Loucy (cell line): ENCODE measurements at regions not wholly inside any gene's neighbourhood (a gene's known extent, or its start where the extent isn't known, plus 50 kb on each side); places are given as distances from the start of the nearest gene placed in this dataset.
"Not testable (repeated sequence)": the region's sequence is repeated elsewhere in the genome, so short reads cannot be mapped to it uniquely, and the experiment has no call there.

ENCODE experiments used
- H2AFZ ChIP-seq: fragments of 200-600 bp; sonication (generic); 2 replicates; pipeline ENCODE4 v1.6.0; 2016; ENCODE audit warnings: antibody characterized with exemption, mild to moderate bottlenecking, low read length, moderate library complexity
- H3F3A ChIP-seq: fragments of 200-600 bp; 2 replicates; pipeline ENCODE4 v1.6.0; 2016; ENCODE audit warnings: antibody characterized with exemption, low read depth, mild to moderate bottlenecking
- H3K27me3 ChIP-seq: fragments of 200-600 bp; sonication (generic); 2 replicates; pipeline ENCODE4 v1.6.1; 2014; ENCODE audit warnings: low read length, mild to moderate bottlenecking; ENCODE audit not compliant: insufficient read depth, poor library complexity, severe bottlenecking
- H3K36me3 ChIP-seq: fragments of 200-600 bp; sonication (generic); 2 replicates; pipeline ENCODE4 v1.6.1; 2016; ENCODE audit warnings: low read length; ENCODE audit not compliant: insufficient read depth
- H3K4me1 ChIP-seq: fragments of 200-600 bp; sonication (generic); 2 replicates; pipeline ENCODE4 v1.5.1; 2014; ENCODE audit warnings: low read length, mild to moderate bottlenecking; ENCODE audit not compliant: insufficient read depth, poor library complexity, severe bottlenecking
- H3K4me2 ChIP-seq: fragments of 200-600 bp; sonication (generic); 2 replicates; pipeline ENCODE4 v1.6.0; 2014; ENCODE audit warnings: antibody characterized with exemption, low read length, low read depth, mild to moderate bottlenecking; ENCODE audit not compliant: poor library complexity, severe bottlenecking
- H3K4me3 ChIP-seq: fragments of 200-600 bp; sonication (generic); 2 replicates; pipeline ENCODE4 v1.5.1; 2014; ENCODE audit warnings: low read length, mild to moderate bottlenecking, mixed read lengths; ENCODE audit not compliant: poor library complexity, severe bottlenecking
- H3K79me2 ChIP-seq: fragments of 200-600 bp; sonication (generic); 2 replicates; pipeline ENCODE4 v1.6.1; 2014; ENCODE audit warnings: low read length; ENCODE audit not compliant: insufficient read depth
- H3K9ac ChIP-seq: fragments of 200-600 bp; sonication (generic); 2 replicates; pipeline ENCODE4 v1.6.0; 2014; ENCODE audit warnings: mild to moderate bottlenecking, low read depth, low read length, moderate library complexity; ENCODE audit not compliant: poor library complexity, severe bottlenecking
- H3K9me2 ChIP-seq: fragments of 200-600 bp; sonication (generic); replicated peaks from 2 replicates; pipeline ENCODE4 v1.6.1; 2016; ENCODE audit warnings: low read depth, low read length, mixed read lengths
- H3K9me3 ChIP-seq: fragments of 200-600 bp; sonication (generic); 2 replicates; pipeline ENCODE4 v1.6.1; 2014; ENCODE audit warnings: mild to moderate bottlenecking, antibody characterized with exemption, low read length, low read depth; ENCODE audit not compliant: insufficient read depth
- H4K20me1 ChIP-seq: fragments of 200-600 bp; sonication (generic); 2 replicates; pipeline ENCODE4 v1.6.0; 2014; ENCODE audit warnings: antibody characterized with exemption, low read length, mild to moderate bottlenecking; ENCODE audit not compliant: insufficient read depth, poor library complexity, severe bottlenecking
- CTCF ChIP-seq: fragments of 200-600 bp; sonication (generic); conservative IDR thresholded peaks from 2 replicates; pipeline ENCODE4 v1.5.1; 2014; ENCODE audit warnings: mild to moderate bottlenecking, antibody characterized with exemption, low read length
- EZH2phosphoT487 ChIP-seq: fragments of 200-600 bp; IDR thresholded peaks from 2 replicates; pipeline ENCODE4 v1.6.1; 2018; ENCODE audit warnings: antibody characterized with exemption, mild to moderate bottlenecking, moderate library complexity, borderline replicate concordance

- no peak overlapping the region for H3K9ac ChIP-seq
- H4K20me1 ChIP-seq = no peaks in the 10 kb centered on the region
- no peak overlapping the region for H3K4me2 ChIP-seq
- no peaks in the 10 kb centered on the region for H3K9me2 ChIP-seq
- no peak overlapping the region for H2AFZ ChIP-seq
- H3K79me2 ChIP-seq = no peaks in the 10 kb centered on the region
- no peaks in the 10 kb centered on the region for H3F3A ChIP-seq
- H3K9me3 ChIP-seq = no peaks in the 10 kb centered on the region
- no peak for TF ChIP-seq CTCF
- no peak for TF ChIP-seq EZH2phosphoT487
- H3K36me3 ChIP-seq = no peaks in the 10 kb centered on the region
- H3K4me1 ChIP-seq = no peaks in the 10 kb centered on the region
- H3K4me3 ChIP-seq = no peak overlapping the region
- no peaks in the 10 kb centered on the region for H3K27me3 ChIP-seq
Measured at GRCh38 chr18:62460851-62461300, 61.9 kb upstream of the ZCCHC2 start.

GRCh38 chr18:62461591-62461990 is 61.2 kb upstream of the ZCCHC2 start:
- H3K4me1 ChIP-seq = no peaks in the 10 kb centered on the region
- no peak overlapping the region for H3K4me2 ChIP-seq
- no peak overlapping the region for H2AFZ ChIP-seq
- no peak overlapping the region for H3K4me3 ChIP-seq
- no peaks in the 10 kb centered on the region for H3K9me2 ChIP-seq
- no peak overlapping the region for H3K9ac ChIP-seq
- TF ChIP-seq CTCF (no peak), EZH2phosphoT487 (no peak)
- H3K36me3 ChIP-seq = no peaks in the 10 kb centered on the region
- H3K27me3 ChIP-seq = no peaks in the 10 kb centered on the region
- H3K9me3 ChIP-seq = no peaks in the 10 kb centered on the region
- no peaks in the 10 kb centered on the region for H3F3A ChIP-seq
- H3K79me2 ChIP-seq = no peaks in the 10 kb centered on the region
- no peaks in the 10 kb centered on the region for H4K20me1 ChIP-seq

GRCh38 chr18:62464266-62464665 is 58.6 kb upstream of the ZCCHC2 start:
- Histone ChIP-seq H3K36me3 (no peaks in the 10 kb centered on the region), H3K9ac (no peak overlapping the region), H3K4me3 (no peak overlapping the region), H3F3A (no peaks in the 10 kb centered on the region), H3K79me2 (no peaks in the 10 kb centered on the region), H3K4me2 (no peak overlapping the region), H3K4me1 (no peaks in the 10 kb centered on the region), H2AFZ (no peak overlapping the region), H3K9me3 (no peaks in the 10 kb centered on the region), H3K9me2 (no peaks in the 10 kb centered on the region), H4K20me1 (no peaks in the 10 kb centered on the region), H3K27me3 (no peaks in the 10 kb centered on the region)
- no peak for TF ChIP-seq CTCF
- no peak for TF ChIP-seq EZH2phosphoT487

- H3K79me2 ChIP-seq, H3K4me3 ChIP-seq, H3K27me3 ChIP-seq, H2AFZ ChIP-seq, H3K9me3 ChIP-seq, H4K20me1 ChIP-seq, H3F3A ChIP-seq, H3K36me3 ChIP-seq, H3K4me2 ChIP-seq, H3K4me1 ChIP-seq, H3K9ac ChIP-seq, H3K9me2 ChIP-seq: not testable (repeated sequence)
Measured at GRCh38 chr18:62469131-62469530, 53.7 kb upstream of the ZCCHC2 start.
